ENCODE measurements at regions not wholly inside any gene's neighbourhood (a gene's known extent, or its start where the extent isn't known, plus 50 kb on each side); places are given as distances from the start of the nearest gene placed in this dataset.
"Not testable (repeated sequence)": the region's sequence is repeated elsewhere in the genome, so short reads cannot be mapped to it uniquely, and the experiment has no call there.

- no peak for DNase-seq
Observed at GRCh38 chr5:82886911-82887310, 190.3 kb downstream of the TMEM167A start.

GRCh38 chr5:82885627-82886389 is 191.4 kb downstream of the TMEM167A start:
- DNase-seq, result no peak

- DNase-seq, result no peak
Observed at GRCh38 chr5:82884821-82885471, 192.2 kb downstream of the TMEM167A start.

- DNase-seq, result no peak
Observed at GRCh38 chr5:82882316-82882715, 194.9 kb downstream of the TMEM167A start.

- DNase-seq, result no peak
Observed at GRCh38 chr5:82881571-82882174, 195.5 kb downstream of the TMEM167A start.

- DNase-seq, result no peak
Observed at GRCh38 chr5:82879089-82879488, 198.1 kb downstream of the TMEM167A start.

GRCh38 chr5:82873452-82873851 is 203.7 kb downstream of the TMEM167A start:
- no peak for DNase-seq

- not testable (repeated sequence) for DNase-seq
Observed at GRCh38 chr5:82872321-82873288, 204.6 kb downstream of the TMEM167A start.

GRCh38 chr5:82865625-82866024 is 211.6 kb downstream of the TMEM167A start:
- DNase-seq, result no peak

GRCh38 chr5:82863266-82863665 is 213.9 kb downstream of the TMEM167A start:
- no peak for DNase-seq

GRCh38 chr5:82862711-82863110 is 214.5 kb downstream of the TMEM167A start:
- no peak for DNase-seq

GRCh38 chr5:82862261-82862660 is 214.9 kb downstream of the TMEM167A start:
- no peak for DNase-seq

- no peak for DNase-seq
Observed at GRCh38 chr5:82861701-82862100, 215.5 kb downstream of the TMEM167A start.

GRCh38 chr5:82859451-82860140 is 217.6 kb downstream of the TMEM167A start:
- no peak for DNase-seq

- DNase-seq, result no peak
Observed at GRCh38 chr5:82858151-82859025, 218.8 kb downstream of the TMEM167A start.

GRCh38 chr5:82855893-82856550 is 221.2 kb downstream of the TMEM167A start:
- DNase-seq, result no peak

- DNase-seq, result no peak
Observed at GRCh38 chr5:82854956-82855355, 222.2 kb downstream of the TMEM167A start.

GRCh38 chr5:82851471-82851870 is 225.7 kb downstream of the TMEM167A start:
- DNase-seq, result no peak

- no peak for DNase-seq
Observed at GRCh38 chr5:82850393-82850792, 226.8 kb downstream of the TMEM167A start.

- no peak for DNase-seq
Observed at GRCh38 chr5:82849885-82850284, 227.3 kb downstream of the TMEM167A start.

GRCh38 chr5:82847562-82847961 is 229.6 kb downstream of the TMEM167A start:
- DNase-seq, result no peak

Measured in stimulated activated CD4-positive, alpha-beta T cell treated with anti-CD3 and anti-CD28 coated beads, Interleukin-1b, Interleukin-23, amount 100 ng/mL, for 48 hours (primary cell).